Panc1 (cell line): ENCODE measurements at regions not wholly inside any gene's neighbourhood (a gene's known extent, or its start where the extent isn't known, plus 50 kb on each side); places are given as distances from the start of the nearest gene placed in this dataset.

Experiments
- POLR2AphosphoS5 ChIP-seq: IDR thresholded peaks from 2 replicates; pipeline ENCODE4 v1.6.1; 2012; ENCODE audit warnings: mild to moderate bottlenecking, low read depth, low read length, moderate library complexity
- SIN3A ChIP-seq: IDR thresholded peaks from 2 replicates; pipeline ENCODE4 v1.6.1; 2012; ENCODE audit warnings: low read depth, mild to moderate bottlenecking, low read length, moderate library complexity, borderline replicate concordance; ENCODE audit not compliant: insufficient read depth
- TCF7L2 ChIP-seq: IDR thresholded peaks from 2 replicates; pipeline ENCODE4 v1.6.1; 2011; ENCODE audit warnings: mild to moderate bottlenecking, low read depth, low read length, inconsistent platforms
- TF ChIP-seq, protein P1 (sequence below): fragments of 450-650 bp; IDR thresholded peaks from 2 replicates; pipeline ENCODE4 v1.5.1; 2017; ENCODE audit warnings: mild to moderate bottlenecking
- TF ChIP-seq, protein P2 (sequence below), 2 experiments: IDR thresholded peaks; 2 replicates each; pipeline ENCODE4 v1.6.1; 2011 to 2012; ENCODE audit warnings: low read depth in 2 of 2, control low read depth in 1 of 2, low read length in 1 of 2, mild to moderate bottlenecking in 1 of 2, moderate library complexity in 1 of 2; ENCODE audit not compliant: insufficient read depth in 1 of 2

DNA sequence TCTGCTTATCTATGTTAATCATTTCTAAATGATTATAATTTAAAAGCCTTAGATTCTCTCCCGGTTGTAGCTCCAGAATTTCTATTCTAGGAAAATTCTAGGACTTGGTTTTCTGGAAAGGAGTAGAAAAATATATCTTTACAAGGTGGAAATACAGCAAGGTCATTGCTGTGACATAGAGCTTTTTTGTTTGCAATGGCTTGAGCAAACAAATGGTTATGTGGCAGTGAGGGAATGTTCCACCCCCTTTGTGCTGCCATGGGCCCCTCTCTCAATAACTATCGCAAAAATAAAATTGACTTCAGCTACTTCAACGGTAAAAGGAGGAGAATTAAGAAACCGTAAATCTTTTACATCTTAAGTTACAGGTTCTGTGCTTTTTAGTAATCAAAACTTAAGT is 517.1 kb downstream of the EPHA3 start:
- TF ChIP-seq, protein P1, sequence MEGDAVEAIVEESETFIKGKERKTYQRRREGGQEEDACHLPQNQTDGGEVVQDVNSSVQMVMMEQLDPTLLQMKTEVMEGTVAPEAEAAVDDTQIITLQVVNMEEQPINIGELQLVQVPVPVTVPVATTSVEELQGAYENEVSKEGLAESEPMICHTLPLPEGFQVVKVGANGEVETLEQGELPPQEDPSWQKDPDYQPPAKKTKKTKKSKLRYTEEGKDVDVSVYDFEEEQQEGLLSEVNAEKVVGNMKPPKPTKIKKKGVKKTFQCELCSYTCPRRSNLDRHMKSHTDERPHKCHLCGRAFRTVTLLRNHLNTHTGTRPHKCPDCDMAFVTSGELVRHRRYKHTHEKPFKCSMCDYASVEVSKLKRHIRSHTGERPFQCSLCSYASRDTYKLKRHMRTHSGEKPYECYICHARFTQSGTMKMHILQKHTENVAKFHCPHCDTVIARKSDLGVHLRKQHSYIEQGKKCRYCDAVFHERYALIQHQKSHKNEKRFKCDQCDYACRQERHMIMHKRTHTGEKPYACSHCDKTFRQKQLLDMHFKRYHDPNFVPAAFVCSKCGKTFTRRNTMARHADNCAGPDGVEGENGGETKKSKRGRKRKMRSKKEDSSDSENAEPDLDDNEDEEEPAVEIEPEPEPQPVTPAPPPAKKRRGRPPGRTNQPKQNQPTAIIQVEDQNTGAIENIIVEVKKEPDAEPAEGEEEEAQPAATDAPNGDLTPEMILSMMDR: no peak
- TF ChIP-seq POLR2AphosphoS5 (no peak), TCF7L2 (no peak), SIN3A (no peak)
- TF ChIP-seq, protein P2, sequence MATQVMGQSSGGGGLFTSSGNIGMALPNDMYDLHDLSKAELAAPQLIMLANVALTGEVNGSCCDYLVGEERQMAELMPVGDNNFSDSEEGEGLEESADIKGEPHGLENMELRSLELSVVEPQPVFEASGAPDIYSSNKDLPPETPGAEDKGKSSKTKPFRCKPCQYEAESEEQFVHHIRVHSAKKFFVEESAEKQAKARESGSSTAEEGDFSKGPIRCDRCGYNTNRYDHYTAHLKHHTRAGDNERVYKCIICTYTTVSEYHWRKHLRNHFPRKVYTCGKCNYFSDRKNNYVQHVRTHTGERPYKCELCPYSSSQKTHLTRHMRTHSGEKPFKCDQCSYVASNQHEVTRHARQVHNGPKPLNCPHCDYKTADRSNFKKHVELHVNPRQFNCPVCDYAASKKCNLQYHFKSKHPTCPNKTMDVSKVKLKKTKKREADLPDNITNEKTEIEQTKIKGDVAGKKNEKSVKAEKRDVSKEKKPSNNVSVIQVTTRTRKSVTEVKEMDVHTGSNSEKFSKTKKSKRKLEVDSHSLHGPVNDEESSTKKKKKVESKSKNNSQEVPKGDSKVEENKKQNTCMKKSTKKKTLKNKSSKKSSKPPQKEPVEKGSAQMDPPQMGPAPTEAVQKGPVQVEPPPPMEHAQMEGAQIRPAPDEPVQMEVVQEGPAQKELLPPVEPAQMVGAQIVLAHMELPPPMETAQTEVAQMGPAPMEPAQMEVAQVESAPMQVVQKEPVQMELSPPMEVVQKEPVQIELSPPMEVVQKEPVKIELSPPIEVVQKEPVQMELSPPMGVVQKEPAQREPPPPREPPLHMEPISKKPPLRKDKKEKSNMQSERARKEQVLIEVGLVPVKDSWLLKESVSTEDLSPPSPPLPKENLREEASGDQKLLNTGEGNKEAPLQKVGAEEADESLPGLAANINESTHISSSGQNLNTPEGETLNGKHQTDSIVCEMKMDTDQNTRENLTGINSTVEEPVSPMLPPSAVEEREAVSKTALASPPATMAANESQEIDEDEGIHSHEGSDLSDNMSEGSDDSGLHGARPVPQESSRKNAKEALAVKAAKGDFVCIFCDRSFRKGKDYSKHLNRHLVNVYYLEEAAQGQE (IDR thresholded peaks at IDR 0.05; ENCODE audit: insufficient read depth in 1 of 2, low read depth in 2 of 2, low read length in 1 of 2): no peak
